ENCODE measurements at regions not wholly inside any gene's neighbourhood (a gene's known extent, or its start where the extent isn't known, plus 50 kb on each side); places are given as distances from the start of the nearest gene placed in this dataset.
"Not testable (repeated sequence)": the region's sequence is repeated elsewhere in the genome, so short reads cannot be mapped to it uniquely, and the experiment has no call there.

GRCh38 chr2:184416146-184416913 is 182.0 kb upstream of the ZNF804A start:
- DNase-seq (ENCODE audit: low read depth in 2 of 2): no peak

DNA sequence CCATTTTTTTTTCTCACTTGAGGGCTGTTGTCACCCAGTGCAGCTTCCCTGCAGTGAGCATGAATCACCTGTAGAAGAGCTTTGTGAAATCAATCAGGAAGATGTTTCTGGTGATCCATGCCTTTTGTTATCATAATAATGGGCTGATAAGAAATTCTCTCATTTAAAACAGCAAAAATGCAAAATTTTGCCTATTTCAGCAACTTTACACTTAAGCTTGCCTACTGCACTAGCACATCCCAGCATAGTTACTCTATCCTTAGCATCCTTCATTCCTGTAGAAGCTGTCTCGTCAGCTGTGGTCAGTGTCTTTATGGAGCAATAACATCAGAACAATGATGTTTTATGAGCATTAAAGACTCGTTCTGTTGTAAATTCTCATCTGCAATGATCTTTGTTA is 178.6 kb upstream of the ZNF804A start:
- DNase-seq (ENCODE audit: low read depth in 2 of 2): no peak

DNA sequence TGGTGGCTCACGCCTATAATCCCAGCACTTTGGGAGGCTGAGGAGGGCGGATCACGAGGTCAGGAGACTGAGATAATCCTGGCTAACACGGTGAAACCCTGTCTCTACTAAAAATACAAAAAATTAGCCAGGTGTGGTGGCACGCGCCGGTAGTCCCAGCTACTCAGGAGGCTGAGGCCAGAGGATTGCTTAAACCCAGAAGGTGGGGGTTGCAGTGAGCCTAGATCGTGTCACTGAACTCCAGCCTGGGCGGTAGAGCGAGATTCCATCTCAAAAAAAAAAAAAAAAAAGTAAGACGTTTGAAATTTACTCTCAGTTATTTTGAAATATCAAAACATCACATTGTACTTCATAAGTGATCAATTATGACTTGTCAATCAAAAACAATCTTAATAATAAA is 176.9 kb upstream of the ZNF804A start:
- DNase-seq (ENCODE audit: low read depth in 2 of 2): not testable (repeated sequence)

DNA sequence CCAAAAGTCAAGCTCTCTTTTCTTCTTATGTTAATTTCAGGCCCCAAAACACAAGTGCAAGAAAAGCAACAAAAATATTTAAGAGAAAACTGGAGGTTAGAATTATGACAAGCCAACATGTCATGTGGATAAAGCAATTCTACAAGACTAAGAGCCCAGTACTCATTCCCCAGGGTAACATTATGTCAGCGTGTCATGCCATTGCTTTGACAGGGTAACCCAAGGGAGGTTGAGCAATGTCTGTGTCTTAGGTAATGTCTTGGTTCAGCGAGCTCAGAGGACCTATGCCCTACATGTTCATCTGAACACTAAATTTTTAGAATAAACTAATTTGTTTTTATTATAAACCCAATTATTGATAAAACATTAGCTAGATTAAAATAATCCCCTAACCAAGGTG is 173.2 kb upstream of the ZNF804A start:
- no peak for DNase-seq (ENCODE audit: low read depth in 2 of 2)

DNA sequence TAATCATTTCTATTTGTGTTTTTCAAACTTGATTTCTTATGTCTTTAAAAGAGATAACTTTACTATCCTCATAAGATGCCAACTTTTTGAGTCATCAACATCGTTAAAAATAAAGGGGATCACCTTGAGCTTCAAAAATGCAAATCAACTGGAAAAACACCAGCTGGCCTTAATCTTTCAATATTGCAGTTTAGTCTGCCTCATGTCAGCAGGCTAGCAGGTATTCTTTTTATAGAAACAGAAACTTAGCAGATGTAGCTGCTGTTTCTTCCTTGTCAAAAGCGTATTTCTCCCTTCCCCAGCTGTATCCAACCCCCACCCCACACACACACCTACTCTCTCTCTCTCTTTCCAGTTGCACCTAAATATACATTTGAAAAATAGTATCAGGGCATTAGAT is 154.1 kb upstream of the ZNF804A start:
- DNase-seq (ENCODE audit: low read depth in 2 of 2): no peak

DNA sequence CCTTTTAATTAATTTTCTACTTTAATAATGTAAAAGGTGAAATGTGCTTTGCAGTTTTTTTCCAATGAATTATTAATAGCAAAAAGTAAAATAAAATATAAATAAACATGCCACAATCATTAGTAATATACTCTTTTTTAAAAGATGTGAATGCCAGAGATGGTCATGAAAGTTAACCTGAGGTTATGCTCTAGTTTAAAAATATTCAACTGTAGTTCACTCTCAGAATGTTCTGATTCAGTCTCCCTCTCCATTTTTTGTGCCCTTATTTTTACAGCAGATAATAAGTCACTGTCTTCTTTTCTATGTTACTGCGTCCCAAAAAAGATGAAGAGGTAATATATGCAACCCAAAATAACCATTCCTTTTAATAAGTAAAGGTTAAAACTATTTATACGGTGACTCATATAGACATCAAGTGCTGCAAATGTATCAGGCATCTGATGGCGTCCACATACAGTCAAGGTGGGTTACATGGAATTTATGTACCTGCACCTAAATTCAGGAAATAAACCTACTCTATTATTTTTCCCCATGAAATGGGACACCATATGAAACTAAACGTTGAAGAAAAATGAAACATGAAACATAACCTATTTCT is 153.6 kb upstream of the ZNF804A start:
- DNase-seq (ENCODE audit: low read depth in 2 of 2): no peak

DNA sequence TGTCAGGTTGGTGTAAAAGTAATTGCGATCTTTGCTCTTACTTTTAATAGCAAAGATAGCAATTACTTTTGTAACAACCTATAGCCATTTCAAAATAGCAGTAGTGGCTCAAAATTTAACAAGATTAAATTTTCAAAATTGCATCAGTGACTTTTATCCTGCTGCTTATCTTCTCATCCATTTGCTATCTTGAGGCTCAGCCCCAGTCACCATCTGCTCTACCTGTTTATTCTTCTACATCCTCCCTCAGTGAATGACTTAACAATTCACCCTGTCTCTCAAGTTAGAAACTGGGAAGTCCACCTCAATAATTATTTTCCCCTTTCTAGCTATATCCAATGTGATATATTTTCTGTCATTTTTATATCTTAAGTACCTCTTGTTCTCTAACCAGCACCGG is 148.6 kb upstream of the ZNF804A start:
- DNase-seq (ENCODE audit: low read depth in 2 of 2): no peak

DNA sequence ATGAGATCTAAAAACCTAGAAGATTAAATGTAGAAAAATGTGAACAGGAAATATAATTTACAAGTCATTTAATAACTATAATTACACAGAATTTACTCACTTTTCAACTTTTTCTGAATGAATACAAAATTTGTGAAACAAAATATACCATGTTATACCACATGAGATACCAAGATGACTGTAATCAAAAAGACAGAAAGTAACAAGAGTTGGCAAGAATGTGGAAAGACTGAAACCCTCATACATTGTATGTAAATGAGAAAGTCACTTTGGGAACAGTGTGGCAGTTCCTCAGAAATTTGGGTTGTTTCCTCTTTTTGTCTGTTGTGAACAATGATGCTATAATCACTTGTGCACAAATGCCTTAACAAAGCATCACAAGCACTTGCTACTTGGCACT is 145.4 kb upstream of the ZNF804A start:
- DNase-seq (ENCODE audit: low read depth in 2 of 2): no peak

DNA sequence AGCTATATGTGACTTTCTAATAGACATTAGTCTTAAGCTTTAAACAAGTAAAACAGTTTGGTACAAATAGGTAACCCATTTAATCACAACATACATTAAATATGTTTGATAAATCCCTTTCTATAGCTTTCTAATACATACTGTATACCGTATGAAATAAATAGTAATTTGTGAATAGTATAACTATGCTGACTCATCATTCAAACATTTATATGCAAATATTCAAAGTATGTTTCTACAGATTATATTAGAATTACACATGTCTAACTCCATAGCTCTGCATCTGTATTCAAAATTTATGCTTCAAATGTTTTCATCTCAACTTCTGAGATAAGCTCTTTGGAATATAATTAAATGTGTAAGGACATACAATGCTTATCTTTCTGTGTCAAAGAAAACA is 142.7 kb upstream of the ZNF804A start:
- no peak for DNase-seq (ENCODE audit: low read depth in 2 of 2)

GRCh38 chr2:184456693-184457092 is 141.6 kb upstream of the ZNF804A start:
- DNase-seq (ENCODE audit: low read depth in 2 of 2): not testable (repeated sequence)

DNA sequence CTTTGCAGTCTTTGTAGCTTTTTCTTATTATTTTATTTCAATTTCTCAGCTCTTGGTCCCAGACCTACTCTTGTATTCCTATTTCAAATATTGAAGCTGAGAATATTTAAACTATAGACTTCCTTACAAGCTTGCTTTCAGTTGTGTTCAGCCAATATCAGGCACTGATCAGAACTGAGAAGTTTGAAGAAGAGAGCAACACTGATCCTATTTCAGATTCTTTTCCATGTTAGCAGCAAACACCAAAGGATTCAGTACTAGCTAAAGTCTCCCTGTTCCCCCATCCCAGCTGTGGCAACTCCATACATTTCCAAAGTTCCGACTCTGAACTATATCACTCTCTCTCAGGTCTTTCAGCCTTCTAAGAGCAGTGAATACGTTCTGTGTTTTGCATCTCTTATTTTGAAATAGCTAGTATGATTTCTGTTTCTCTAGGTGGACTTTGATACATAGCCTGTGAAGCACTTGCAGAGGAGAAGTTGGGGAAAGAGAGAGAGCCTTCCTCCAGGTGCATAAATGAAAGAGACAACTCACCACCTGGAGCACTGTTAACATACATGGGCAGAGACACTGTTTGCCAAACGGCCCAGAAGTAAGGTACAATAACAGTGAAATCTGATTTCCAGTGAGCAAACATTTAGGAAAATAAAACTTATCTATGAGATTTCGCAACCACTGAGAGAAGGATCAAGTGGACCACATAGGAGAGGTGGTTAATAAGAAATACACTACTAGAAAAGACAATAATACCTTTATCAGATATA is 135.0 kb upstream of the ZNF804A start:
- DNase-seq (ENCODE audit: low read depth in 2 of 2): no peak

- DNase-seq (ENCODE audit: low read depth in 2 of 2): no peak
Observed at GRCh38 chr2:184463866-184464248, 134.5 kb upstream of the ZNF804A start.

- DNase-seq (ENCODE audit: low read depth in 2 of 2): no peak
Observed at GRCh38 chr2:184468826-184469225, 129.5 kb upstream of the ZNF804A start.

GRCh38 chr2:184472481-184472880 is 125.8 kb upstream of the ZNF804A start:
- DNase-seq (ENCODE audit: low read depth in 2 of 2): no peak

DNA sequence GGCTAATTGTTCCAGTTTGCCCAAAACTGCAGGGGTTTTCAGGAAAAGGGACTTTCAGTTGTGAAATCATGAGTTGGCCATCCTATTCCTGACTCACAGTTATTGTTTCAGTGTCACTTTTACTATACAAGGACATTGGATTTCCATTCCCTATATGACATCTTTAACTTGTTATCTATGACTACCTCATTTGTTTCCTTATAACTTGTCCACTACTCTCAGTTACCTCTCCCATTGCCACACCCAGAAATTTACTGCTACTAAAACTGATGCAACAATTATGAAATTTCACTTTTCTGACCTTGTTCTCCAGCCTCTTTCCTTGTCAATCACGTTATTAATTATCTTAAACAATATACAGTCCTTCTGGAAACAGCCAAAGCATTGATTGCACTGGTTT is 116.5 kb upstream of the ZNF804A start:
- no peak for DNase-seq (ENCODE audit: low read depth in 2 of 2)

DNA sequence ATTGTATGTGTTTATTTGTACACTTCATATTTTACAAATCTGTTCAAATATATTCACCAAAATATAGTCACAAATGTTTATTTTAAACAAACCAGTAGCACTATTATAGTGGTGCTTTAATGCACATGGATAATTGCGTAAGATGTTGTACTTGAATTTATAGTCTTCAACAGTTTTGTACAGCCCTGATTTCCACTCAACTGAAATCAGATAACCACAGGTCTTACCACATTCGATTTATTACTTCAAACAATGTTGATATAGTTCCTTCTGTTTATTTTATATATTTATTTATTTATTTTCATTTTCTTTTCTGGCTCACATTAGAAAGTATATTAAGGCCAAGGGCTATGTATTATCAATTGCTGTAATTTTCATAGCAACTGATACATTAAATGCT is 99.4 kb upstream of the ZNF804A start:
- DNase-seq (ENCODE audit: low read depth in 2 of 2): no peak

DNA sequence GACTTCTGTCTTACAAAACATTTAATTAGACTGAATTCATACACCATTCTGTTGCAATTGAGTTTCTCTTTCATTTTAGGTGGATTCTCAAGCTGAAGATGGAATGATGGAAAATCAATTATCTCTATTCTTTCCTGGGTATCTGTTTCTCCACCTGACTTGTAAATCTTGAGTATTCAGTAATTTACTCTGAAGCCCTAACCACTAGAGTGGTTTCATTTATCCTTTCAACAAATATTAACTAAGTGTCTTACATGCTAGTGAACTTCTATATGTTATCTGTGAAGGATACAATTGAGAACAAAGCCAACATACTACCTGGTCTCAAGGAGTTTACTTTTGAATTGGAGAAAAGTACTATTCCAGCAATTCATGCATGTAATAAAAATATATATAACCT is 94.1 kb upstream of the ZNF804A start:
- DNase-seq (ENCODE audit: low read depth in 2 of 2): no peak

- no peak for DNase-seq (ENCODE audit: low read depth in 2 of 2)
Observed at GRCh38 chr2:184507254-184507653, 91.1 kb upstream of the ZNF804A start.

DNA sequence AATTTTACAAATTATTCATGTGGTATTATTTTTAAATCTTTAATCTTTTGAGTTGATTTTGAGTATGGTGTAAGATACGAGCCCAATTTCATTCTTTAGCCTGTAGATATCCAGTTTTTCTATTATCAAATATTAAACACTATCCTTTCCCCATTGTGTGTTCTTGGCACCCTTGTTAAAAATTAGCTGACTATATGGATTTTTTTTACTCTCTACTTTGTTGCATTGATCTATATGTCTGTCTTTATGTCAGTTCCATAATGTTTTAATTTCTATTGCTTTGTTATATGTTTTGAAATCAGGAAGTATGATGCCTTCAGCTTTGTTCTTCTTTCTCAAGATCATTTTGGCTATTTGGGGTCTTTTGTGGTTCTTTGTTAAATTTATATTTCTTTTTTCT is 80.9 kb upstream of the ZNF804A start:
- no peak for DNase-seq (ENCODE audit: low read depth in 2 of 2)

GRCh38 chr2:184520441-184520840 is 77.9 kb upstream of the ZNF804A start:
- DNase-seq (ENCODE audit: low read depth in 2 of 2): no peak

DNA sequence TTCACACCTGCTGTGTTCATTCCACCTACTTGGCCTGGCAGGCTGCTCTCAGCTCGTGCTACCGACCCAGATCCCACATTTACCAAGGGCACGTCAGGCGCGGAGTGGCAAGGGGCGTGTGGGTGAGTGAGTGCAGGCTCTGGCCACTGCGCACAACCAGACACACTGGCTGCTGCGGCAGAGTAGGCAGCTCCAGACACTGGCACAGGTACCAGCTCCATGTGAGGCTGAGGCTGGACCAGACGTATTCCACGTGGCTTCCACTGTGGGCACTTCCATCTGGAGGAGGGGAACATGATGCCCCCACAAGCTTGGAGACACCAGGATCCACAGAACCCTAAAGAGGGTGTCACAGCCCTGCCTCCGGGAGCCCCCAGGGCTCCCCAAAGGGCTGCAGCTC is 74.6 kb upstream of the ZNF804A start:
- no peak for DNase-seq (ENCODE audit: low read depth in 2 of 2)

DNA sequence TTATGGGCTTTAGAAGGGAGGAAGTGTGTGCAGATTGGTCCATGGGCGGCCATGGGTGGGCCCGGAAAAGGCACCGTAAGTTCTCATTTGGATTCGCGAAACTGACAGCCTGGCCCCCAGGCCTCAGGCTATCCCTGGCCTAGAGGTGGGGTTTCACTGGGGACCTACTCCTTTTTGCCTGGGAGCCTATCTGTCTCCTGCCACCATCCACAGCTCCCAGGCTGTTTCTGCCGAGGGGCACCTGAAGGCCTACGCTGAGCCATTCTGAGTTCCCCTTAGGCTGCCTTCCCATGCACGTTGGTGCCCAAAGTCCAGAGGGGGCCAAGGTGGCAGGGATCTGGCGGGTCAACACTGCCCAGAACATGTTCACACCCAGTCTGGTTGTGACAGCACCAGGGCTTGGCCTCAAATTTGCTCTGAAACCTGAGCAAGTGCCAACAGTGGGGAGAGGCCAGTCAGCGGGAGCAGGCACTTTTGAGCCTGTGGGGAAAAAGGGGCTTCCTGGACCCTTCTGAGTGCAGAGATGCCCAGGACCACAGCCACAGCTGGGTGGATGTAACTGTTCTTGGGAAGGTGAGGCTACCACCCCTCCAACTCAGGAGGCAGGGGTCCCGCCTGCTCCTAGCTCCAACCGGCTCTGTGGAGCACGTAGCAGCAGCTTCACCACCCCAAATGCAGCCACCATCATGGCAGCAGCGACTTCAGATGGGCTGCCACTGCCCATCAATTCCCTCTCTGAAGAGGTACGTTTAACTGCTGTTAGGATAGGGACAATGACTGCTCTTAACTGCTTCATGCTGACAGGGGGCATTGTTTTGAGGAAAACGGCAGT is 73.6 kb upstream of the ZNF804A start:
- no peak for DNase-seq (ENCODE audit: low read depth in 2 of 2)

All from fibroblast of skin of left biceps (primary cell).